B cell (primary cell): ENCODE measurements at regions not wholly inside any gene's neighbourhood (a gene's known extent, or its start where the extent isn't known, plus 50 kb on each side); places are given as distances from the start of the nearest gene placed in this dataset.

Experiments
- ATAC-seq: fragments of 200-7000 bp; cut with Tn5 transposase; one replicate; pipeline ENCODE4 v1.10.0; 2021; ENCODE audit warnings: low read depth, mild to moderate bottlenecking, moderate number of reproducible peaks, moderate library complexity
- CTCF ChIA-PET: fragments of 350-600 bp; sonication (Branson Sonifier 250); formaldehyde crosslinking; loops from one replicate; lab custom pipeline; 2021; ENCODE audit warnings: antibody characterized with exemption, inconsistent platforms; lab: Charles Lee
- POLR2A ChIA-PET: fragments of 350-600 bp; sonication (Branson Sonifier 250); formaldehyde crosslinking; loops from one replicate; lab custom pipeline; 2021; ENCODE audit warnings: antibody characterized with exemption; lab: Charles Lee
- DNase-seq: peaks from one replicate; pipeline ENCODE4 v3.0.0; 2013
- H2AFZ ChIP-seq: 2 replicates; pipeline ENCODE4 v1.6.1; 2012; ENCODE audit warnings: mild to moderate bottlenecking, low read depth, low read length; ENCODE audit not compliant: insufficient read depth, poor library complexity, severe bottlenecking
- H3K27ac ChIP-seq, 2 donors: 1 replicate in 1 of 2; 2 replicates in 1 of 2; pipeline ENCODE4 v1.5.1; 2012 to 2013; ENCODE audit warnings: low read length in 2 of 2, mild to moderate bottlenecking in 2 of 2, moderate library complexity in 1 of 2
- H3K27me3 ChIP-seq, 4 experiments: fragments of 200-600 bp in 1 of 4; sonication (generic) in 1 of 4; replicated peaks in 1 of 4; 1 replicate in 2 of 4; 2 replicates in 2 of 4; pipeline versions ENCODE4 v1.6.1 to v1.7.0; 2013 to 2016; ENCODE audit warnings: low read length in 3 of 4, mild to moderate bottlenecking in 2 of 4, mixed read lengths in 1 of 4, moderate library complexity in 1 of 4; ENCODE audit not compliant: insufficient read depth in 4 of 4, control insufficient read depth in 3 of 4; ENCODE audit errors: control extremely low read depth in 1 of 4
- H3K36me3 ChIP-seq, 2 experiments: replicated peaks in 1 of 2; 1 replicate in 1 of 2; 2 replicates in 1 of 2; pipeline versions ENCODE4 v1.6.1 to v1.7.1; 2013; ENCODE audit warnings: low read length in 1 of 2; ENCODE audit not compliant: insufficient read depth in 2 of 2, control insufficient read depth in 1 of 2; ENCODE audit errors: control extremely low read depth in 1 of 2, extremely low read depth in 1 of 2
- H3K4me1 ChIP-seq, 2 donors: fragments of 200-600 bp in 1 of 2; sonication (generic) in 1 of 2; 1 replicate in 1 of 2; 2 replicates in 1 of 2; pipeline versions ENCODE4 v1.5.1 to v1.6.1; 2013 to 2017; ENCODE audit warnings: low read length in 2 of 2; ENCODE audit not compliant: control insufficient read depth in 2 of 2, insufficient read depth in 2 of 2
- H3K4me2 ChIP-seq: replicated peaks from 2 replicates; pipeline ENCODE3; 2012; ENCODE audit warnings: mild to moderate bottlenecking, low read depth, low read length; ENCODE audit not compliant: poor library complexity, severe bottlenecking
- H3K4me3 ChIP-seq, 5 experiments: fragments of 200-600 bp in 1 of 5; sonication (generic) in 1 of 5; 1 replicate in 3 of 5; 2 replicates in 2 of 5; pipeline versions ENCODE4 v1.5.1 to v1.7.0; 2011 to 2016; ENCODE audit warnings: low read length in 4 of 5, mild to moderate bottlenecking in 4 of 5, low read depth in 2 of 5, control low read depth in 1 of 5, moderate library complexity in 1 of 5; ENCODE audit not compliant: insufficient read depth in 1 of 5; ENCODE audit errors: control extremely low read depth in 1 of 5, extremely low read depth in 1 of 5
- H3K79me2 ChIP-seq: fragments of 200-600 bp; sonication (generic); one replicate; pipeline ENCODE4 v1.6.0; 2016; ENCODE audit warnings: low read length; ENCODE audit not compliant: control insufficient read depth, insufficient read depth
- H3K9ac ChIP-seq: fragments of 200-600 bp; sonication (generic); 2 replicates; pipeline ENCODE4 v1.6.1; 2017; ENCODE audit warnings: mild to moderate bottlenecking, low read length, moderate library complexity
- H3K9me3 ChIP-seq, 3 donors: one replicate each; pipeline versions ENCODE4 v1.6.1 to v1.7.1; 2013; ENCODE audit warnings: low read length in 2 of 3; ENCODE audit not compliant: control insufficient read depth in 2 of 3, insufficient read depth in 1 of 3; ENCODE audit errors: control extremely low read depth in 1 of 3
- H4K20me1 ChIP-seq: 2 replicates; pipeline ENCODE4 v1.6.0; 2012; ENCODE audit warnings: mild to moderate bottlenecking, low read length; ENCODE audit not compliant: insufficient read depth, control insufficient read depth, poor library complexity, severe bottlenecking
- H3K27ac Mint-ChIP-seq: one replicate; pipeline ENCODE4 v1.8.0; 2021; ENCODE audit warnings: mixed read lengths
- H3K27me3 Mint-ChIP-seq: one replicate; pipeline ENCODE4 v1.8.0; 2021; ENCODE audit warnings: mixed read lengths
- H3K4me1 Mint-ChIP-seq: one replicate; pipeline ENCODE4 v1.8.0; 2021; ENCODE audit warnings: mixed read lengths
- H3K4me3 Mint-ChIP-seq: one replicate; pipeline ENCODE4 v1.8.0; 2021; ENCODE audit warnings: mixed read lengths
- H3K9me3 Mint-ChIP-seq: one replicate; pipeline ENCODE4 v1.8.0; 2022; ENCODE audit warnings: mixed read lengths; ENCODE audit not compliant: insufficient read depth
- CTCF ChIP-seq: fragments of 200-600 bp; IDR thresholded peaks from one replicate; pipeline ENCODE4 v1.8.0; 2022; ENCODE audit warnings: antibody characterized with exemption, mild to moderate bottlenecking
- EZH2 ChIP-seq: IDR thresholded peaks from 2 replicates; pipeline ENCODE4 v1.6.1; 2012; ENCODE audit warnings: borderline replicate concordance, low read depth, mild to moderate bottlenecking, moderate library complexity, low read length; ENCODE audit not compliant: insufficient read depth, poor library complexity, severe bottlenecking
- WGBS: methylation state at CpG from one replicate; pipeline ENCODE4 v1.1.5; 2013; ENCODE audit warnings: missing lambda C conversion rate; ENCODE audit not compliant: insufficient coverage; 5-methylcytosine and 5-hydroxymethylcytosine counted together
- intact Hi-C: fragments of 100-400 bp; cut with micrococcal nuclease; formaldehyde crosslinking; loops from one replicate; pipeline ENCODE4 v1.10.0; 2022

- no peak for ATAC-seq
- no peaks in the 10 kb centered on the region for H3K9me3 Mint-ChIP-seq
- CTCF ChIA-PET = no interaction called here
- no peaks in the 10 kb centered on the region for H3K4me1 Mint-ChIP-seq
- Histone ChIP-seq H3K4me3 (no peak overlapping the region), H3K27me3 (peaks cover 0 to 3% (median 0%) of the 10 kb centered on the region in 4 experiments), H3K9me3 (peaks cover 0 to 6% (median 0%) of the 10 kb centered on the region in 3 donors), H3K27ac (no peak overlapping the region), H3K4me1 (no peaks in the 10 kb centered on the region), H3K79me2 (no peaks in the 10 kb centered on the region), H3K9ac (no peak overlapping the region), H3K4me2 (no peak overlapping the region), H2AFZ (no peak overlapping the region), H4K20me1 (no peaks in the 10 kb centered on the region), H3K36me3 (no peaks in the 10 kb centered on the region)
- no peak overlapping the region for H3K4me3 Mint-ChIP-seq
- H3K27ac Mint-ChIP-seq = no peak overlapping the region
- DNase-seq = no peak
- 97% methylated on average over 4 of the region's 5 CpGs for WGBS
- intact Hi-C loops = no loop called here
- POLR2A ChIA-PET = no interaction called here
- peaks cover 4% of the 10 kb centered on the region for H3K27me3 Mint-ChIP-seq
- TF ChIP-seq CTCF (no peak), EZH2 (no peak)
Observed at GRCh38 chr4:14478504-14478903, 523.8 kb upstream of the CPEB2 start.

DNA sequence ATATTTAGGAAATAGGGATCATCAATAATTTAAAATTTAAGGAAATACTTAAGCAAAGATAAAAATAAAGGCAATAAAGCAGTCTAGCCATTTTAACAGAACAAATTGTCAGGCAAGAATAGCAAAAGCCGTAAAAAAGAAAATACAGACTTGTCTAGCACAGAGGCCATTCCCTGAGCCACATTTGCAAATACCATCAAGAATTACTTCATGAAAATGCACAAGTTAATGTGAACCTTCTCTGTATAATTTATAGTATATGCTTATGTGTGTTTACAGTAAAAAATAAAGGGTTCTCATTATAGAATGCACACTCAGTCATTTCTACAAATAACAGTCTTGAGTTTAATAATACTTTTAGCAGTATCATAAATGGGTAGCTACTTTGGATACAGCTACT, 505.9 kb upstream of the CPEB2 start:
- Mint-ChIP-seq H3K4me1 (no peaks in the 10 kb centered on the region), H3K4me3 (no peak overlapping the region), H3K27me3 (no peaks in the 10 kb centered on the region), H3K27ac (no peak overlapping the region), H3K9me3 (peaks cover 7% of the 10 kb centered on the region)
- H3K9ac ChIP-seq = no peak overlapping the region
- 100% methylated on average over 1 of the region's 1 CpG for WGBS
- DNase-seq (no peak), ATAC-seq (no peak)
- TF ChIP-seq EZH2 = no peak
- no peak for TF ChIP-seq CTCF
- no peaks in the 10 kb centered on the region for H4K20me1 ChIP-seq
- no peaks in the 10 kb centered on the region for H3K4me1 ChIP-seq
- POLR2A ChIA-PET = no interaction called here
- intact Hi-C loops = no loop called here
- H3K27me3 ChIP-seq = peaks cover 0 to 2% (median 0%) of the 10 kb centered on the region in 4 experiments
- H3K4me2 ChIP-seq = no peak overlapping the region
- H3K27ac ChIP-seq = no peak overlapping the region
- H3K9me3 ChIP-seq = no peaks in the 10 kb centered on the region
- no peak overlapping the region for H3K4me3 ChIP-seq
- no peak overlapping the region for H2AFZ ChIP-seq
- no peaks in the 10 kb centered on the region for H3K36me3 ChIP-seq
- H3K79me2 ChIP-seq = no peaks in the 10 kb centered on the region
- CTCF ChIA-PET = no interaction called here
